ENCODE measurements at regions not wholly inside any gene's neighbourhood (a gene's known extent, or its start where the extent isn't known, plus 50 kb on each side); places are given as distances from the start of the nearest gene placed in this dataset.

DNA sequence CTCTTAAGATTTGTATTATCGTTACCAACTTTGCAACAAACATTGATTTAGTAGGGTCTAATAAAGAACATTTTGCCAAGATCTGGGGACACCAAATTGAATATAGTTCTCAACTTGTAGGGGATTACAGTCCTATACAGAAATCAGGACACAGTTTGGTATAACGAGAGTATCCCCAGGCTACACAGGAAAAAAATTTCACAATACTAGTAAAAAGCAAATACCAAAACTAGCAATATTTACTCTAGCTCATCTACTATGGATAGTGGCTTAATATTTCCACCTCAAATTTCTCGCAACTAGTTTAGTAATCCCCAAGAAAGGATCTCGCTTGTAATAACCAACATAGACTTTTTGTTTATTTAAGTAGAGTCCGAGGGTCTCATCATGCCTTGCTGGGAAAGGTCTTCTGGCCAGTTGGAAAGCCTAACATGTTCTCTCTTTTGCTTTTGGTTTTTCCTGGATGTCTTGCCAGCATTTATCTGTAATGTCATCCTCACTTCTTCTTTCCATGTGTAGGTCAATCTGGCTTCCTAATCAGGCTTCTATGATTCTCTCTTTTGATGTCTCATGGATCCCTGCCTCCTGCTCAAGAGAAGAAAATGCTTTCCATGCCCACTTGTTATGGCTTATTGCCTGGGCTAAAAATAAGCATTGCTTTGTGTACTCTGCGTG, 104.7 kb upstream of the KCNK2 start:
- TF ChIP-seq, protein P1, sequence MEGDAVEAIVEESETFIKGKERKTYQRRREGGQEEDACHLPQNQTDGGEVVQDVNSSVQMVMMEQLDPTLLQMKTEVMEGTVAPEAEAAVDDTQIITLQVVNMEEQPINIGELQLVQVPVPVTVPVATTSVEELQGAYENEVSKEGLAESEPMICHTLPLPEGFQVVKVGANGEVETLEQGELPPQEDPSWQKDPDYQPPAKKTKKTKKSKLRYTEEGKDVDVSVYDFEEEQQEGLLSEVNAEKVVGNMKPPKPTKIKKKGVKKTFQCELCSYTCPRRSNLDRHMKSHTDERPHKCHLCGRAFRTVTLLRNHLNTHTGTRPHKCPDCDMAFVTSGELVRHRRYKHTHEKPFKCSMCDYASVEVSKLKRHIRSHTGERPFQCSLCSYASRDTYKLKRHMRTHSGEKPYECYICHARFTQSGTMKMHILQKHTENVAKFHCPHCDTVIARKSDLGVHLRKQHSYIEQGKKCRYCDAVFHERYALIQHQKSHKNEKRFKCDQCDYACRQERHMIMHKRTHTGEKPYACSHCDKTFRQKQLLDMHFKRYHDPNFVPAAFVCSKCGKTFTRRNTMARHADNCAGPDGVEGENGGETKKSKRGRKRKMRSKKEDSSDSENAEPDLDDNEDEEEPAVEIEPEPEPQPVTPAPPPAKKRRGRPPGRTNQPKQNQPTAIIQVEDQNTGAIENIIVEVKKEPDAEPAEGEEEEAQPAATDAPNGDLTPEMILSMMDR (IDR thresholded peaks at IDR 0.05): no peak
- no peak for TF ChIP-seq POLR2A (IDR thresholded peaks at IDR 0.05)
- WGBS, 4 donors: 69 to 84% (median 77%) methylated on average over 6 of the region's 6 CpGs

DNA sequence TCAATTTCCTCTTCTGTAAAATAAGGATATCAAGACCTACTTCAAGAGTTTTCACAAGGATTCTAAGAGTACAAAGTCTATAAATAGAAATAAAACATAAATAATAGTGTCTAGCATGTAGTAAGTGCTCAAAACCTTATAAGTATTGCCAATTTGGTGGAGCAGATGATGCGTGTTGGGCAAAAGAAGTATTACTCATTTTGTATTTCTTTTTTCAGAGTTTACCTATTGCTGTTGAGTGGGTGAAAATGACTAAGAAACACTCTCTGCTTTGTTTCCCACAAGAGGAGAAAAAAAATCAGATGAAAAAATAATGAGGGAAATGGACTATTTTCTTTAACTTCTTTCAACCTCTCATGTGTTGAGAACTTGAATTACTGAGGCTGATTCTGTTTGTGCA, 103.3 kb upstream of the KCNK2 start:
- Histone ChIP-seq H3K4me3 (no peak overlapping the region), H3K27me3 (peaks cover 0 to 2% (median 0%) of the 10 kb centered on the region in 9 donors), H3K4me1 (no peaks in the 10 kb centered on the region), H3K9me3 (peaks cover 0 to 7% (median 0%) of the 10 kb centered on the region in 12 donors), H3K27ac (no peak overlapping the region), H3K36me3 (no peaks in the 10 kb centered on the region)
- ATAC-seq (no peak), DNase-seq (no peak)
- WGBS, 4 donors: 91 to 99% (median 94%) methylated on average over 1 of the region's 1 CpG
- intact Hi-C loops (cut with DNase I): no loop called here
- TF ChIP-seq, protein P1 (IDR thresholded peaks at IDR 0.05): no peak
- no peak for TF ChIP-seq POLR2A (IDR thresholded peaks at IDR 0.05)

More for the DNA sequence above, 104.7 kb upstream of the KCNK2 start:
- intact Hi-C loops (cut with DNase I): no loop called here
- Histone ChIP-seq H3K27ac (no peak overlapping the region), H3K27me3 (peaks cover 0 to 2% (median 0%) of the 10 kb centered on the region in 9 donors), H3K36me3 (no peaks in the 10 kb centered on the region), H3K4me3 (no peak overlapping the region), H3K9me3 (no peaks in the 10 kb centered on the region), H3K4me1 (no peaks in the 10 kb centered on the region)
- ATAC-seq (no peak), DNase-seq (no peak)

DNA sequence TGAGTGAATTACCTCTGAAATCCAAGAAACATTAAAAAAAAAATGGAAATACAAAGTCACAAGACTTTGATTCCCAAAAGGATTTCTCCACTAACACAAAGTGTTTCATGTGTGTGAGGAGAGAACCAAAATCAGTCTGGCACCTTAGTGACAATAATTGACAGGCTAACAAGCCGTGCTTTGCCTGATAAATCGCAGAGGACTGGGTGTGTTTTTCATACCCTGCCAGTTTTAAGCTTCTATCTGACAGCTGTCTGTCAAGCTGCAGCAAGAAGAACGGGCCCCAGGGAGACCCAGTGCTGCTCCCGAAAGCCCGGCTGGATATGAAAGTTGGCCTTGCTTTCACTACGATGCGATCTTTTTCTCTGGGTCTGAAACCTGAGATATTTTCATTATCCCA, 101.6 kb upstream of the KCNK2 start:
- TF ChIP-seq, protein P1 (IDR thresholded peaks at IDR 0.05): no peak
- TF ChIP-seq POLR2A (IDR thresholded peaks at IDR 0.05): no peak
- no peaks in the 10 kb centered on the region for H3K36me3 ChIP-seq
- no peak for DNase-seq
- intact Hi-C loops (cut with DNase I): no loop called here
- H3K9me3 ChIP-seq: peaks cover 0 to 13% (median 0%) of the 10 kb centered on the region in 12 donors
- 54 to 63% (median 59%) methylated on average over 7 of the region's 7 CpGs for WGBS, 4 donors
- H3K4me1 ChIP-seq: no peaks in the 10 kb centered on the region
- no peaks in the 10 kb centered on the region for H3K27me3 ChIP-seq
- H3K27ac ChIP-seq: no peak overlapping the region
- no peak overlapping the region for H3K4me3 ChIP-seq
- ATAC-seq: no peak

DNA sequence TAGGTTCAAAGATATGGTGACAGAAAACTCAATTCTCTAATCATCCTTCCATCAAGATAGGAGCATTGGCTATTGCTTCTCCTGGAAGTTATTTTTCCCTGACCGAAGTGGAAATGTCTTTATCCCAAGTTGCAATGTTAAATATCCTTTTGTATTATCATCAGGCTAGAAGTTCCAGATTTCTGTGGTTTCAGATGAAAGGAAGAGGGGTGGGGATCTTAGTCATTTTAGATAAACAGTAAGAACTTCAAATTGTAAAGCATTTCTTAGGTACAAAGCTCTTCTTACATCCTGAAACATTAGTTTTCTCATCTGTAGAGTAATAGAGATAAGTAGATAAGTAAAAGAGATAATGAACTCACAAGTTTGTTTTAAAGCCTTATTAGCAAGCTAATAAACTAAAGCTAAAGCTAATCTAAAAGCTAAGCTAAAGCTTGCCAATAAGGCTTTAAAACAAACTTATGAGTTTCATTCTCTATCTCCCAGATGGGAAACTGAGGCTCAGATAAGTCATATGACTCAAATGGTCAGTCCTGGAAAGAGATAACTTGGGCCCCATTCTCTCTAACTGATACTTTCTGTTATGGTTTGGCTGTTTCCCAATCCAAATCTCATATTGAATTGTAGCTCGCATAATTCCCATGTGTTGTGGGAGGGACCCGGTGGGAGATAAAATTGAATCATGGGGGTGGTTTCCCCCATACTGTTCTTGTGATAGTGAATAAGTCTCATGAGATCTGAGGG, 99.2 kb upstream of the KCNK2 start:
- Histone ChIP-seq H3K36me3 (no peaks in the 10 kb centered on the region), H3K27ac (no peak overlapping the region), H3K4me1 (no peaks in the 10 kb centered on the region), H3K9me3 (peaks cover 0 to 13% (median 0%) of the 10 kb centered on the region in 12 donors), H3K27me3 (no peaks in the 10 kb centered on the region), H3K4me3 (no peak overlapping the region)
- ATAC-seq (no peak), DNase-seq (no peak)
- intact Hi-C loops (cut with DNase I): no loop called here
- 66 to 75% (median 70%) methylated on average over 3 of the region's 3 CpGs for WGBS, 4 donors
- no peak for TF ChIP-seq POLR2A (IDR thresholded peaks at IDR 0.05)
- TF ChIP-seq, protein P1 (IDR thresholded peaks at IDR 0.05): no peak

All from heart left ventricle (tissue), 16 donors.